ENCODE measurements at regions not wholly inside any gene's neighbourhood (a gene's known extent, or its start where the extent isn't known, plus 50 kb on each side); places are given as distances from the start of the nearest gene placed in this dataset.
"Not testable (repeated sequence)": the region's sequence is repeated elsewhere in the genome, so short reads cannot be mapped to it uniquely, and the experiment has no call there.

GRCh38 chr14:56351861-56352260, 227.7 kb upstream of the TMEM260 start:
- DNase-seq = no peak

DNA sequence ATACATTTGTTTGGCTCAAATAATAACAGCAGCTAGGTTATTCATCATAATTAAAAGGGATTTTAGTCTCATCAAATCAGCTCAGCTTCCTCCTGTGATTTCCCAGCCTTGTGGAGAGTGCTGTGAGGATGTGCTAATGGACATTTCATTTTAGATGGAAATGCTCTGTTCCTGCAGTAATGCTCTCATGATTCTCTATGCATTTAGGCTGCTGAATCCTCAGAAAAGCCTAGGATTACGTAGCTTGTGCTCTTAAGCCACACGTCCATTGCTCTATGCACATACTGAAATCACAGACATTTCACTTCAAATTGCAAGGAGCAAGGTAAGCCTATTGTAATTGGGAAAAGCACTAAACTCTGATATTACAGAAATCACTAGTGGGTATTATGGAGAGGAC, 226.6 kb upstream of the TMEM260 start:
- no peak for DNase-seq

- DNase-seq = no peak
Observed at GRCh38 chr14:56357428-56357827, 222.2 kb upstream of the TMEM260 start.

- no peak for DNase-seq
Observed at GRCh38 chr14:56358275-56358674, 221.3 kb upstream of the TMEM260 start.

DNA sequence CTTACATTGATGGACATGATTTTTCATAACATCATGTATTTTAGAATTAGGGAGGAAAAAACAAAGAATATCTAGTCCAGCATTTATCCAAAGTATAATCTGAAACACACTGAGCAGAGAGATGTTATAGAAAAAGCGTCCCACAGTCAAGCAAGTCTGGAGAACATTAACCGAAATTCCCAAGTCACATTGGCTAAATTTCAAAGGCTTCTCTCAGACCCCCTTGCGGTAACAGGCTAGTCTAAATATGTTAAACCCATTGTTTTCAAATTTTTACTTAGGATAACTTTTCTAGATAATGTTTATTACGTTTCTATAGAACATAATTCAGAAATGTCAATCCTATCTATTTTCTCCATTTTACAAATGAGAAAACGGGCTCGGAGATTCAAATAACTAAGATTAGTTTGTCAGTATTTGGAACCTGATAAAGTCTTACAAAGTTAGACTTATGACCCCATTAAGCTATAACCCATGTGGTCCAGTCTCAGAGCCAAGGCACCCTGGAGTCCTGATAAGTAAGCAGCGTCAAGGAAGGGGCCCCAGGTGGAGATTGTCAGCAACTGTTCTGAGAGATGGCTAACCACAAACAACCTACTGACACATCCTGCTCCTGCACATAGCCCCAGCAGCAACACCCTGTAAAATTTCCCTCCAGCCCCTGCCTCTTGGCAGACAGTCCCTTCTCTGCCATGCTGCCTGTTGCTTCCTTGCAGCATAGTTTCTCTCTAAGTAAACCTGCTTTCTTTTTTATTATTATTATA, 220.6 kb upstream of the TMEM260 start:
- no peak for DNase-seq

GRCh38 chr14:56365663-56366062, 213.9 kb upstream of the TMEM260 start:
- not testable (repeated sequence) for DNase-seq

DNA sequence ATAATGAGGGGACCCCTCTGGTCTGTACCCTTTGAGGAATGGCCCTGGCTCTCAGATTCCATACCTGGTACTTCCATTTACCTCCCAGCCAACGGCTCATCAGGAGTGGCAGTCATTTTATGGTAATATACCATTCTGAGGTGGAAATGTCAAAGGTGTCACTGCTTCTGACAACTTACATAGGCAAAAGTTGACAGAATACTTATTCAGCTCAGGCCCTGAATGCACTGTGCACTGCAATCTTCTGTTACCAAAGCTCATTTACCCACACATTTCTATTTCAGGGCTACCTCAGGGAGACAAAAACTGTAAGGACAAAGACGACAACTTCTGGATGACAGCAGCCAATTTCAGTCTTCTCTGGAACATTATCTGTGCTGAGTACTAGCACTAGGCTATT, 212.2 kb upstream of the TMEM260 start:
- DNase-seq = no peak

GRCh38 chr14:56371737-56372136, 207.9 kb upstream of the TMEM260 start:
- no peak for DNase-seq

DNA sequence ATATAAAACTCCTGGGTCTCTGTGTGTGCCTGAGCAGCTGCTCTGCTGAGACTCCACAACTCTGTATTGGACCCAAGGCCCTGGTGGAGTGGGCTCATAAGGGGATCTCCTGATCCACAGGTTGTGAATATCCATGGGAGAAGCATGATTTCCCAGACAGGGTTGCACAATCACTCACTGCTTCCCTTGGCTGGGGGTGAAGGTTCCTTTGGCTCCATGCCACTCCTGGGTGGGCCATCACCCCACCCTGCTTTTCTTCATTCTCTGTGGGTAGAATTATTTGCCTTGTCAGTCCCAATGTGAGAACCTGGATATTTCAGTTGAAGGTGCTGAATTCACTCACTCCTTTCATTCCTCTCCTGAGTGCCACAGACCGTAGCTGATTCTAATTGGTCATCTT, 205.2 kb upstream of the TMEM260 start:
- DNase-seq = no peak

- DNase-seq = no peak
Observed at GRCh38 chr14:56378046-56378445, 201.6 kb upstream of the TMEM260 start.

DNA sequence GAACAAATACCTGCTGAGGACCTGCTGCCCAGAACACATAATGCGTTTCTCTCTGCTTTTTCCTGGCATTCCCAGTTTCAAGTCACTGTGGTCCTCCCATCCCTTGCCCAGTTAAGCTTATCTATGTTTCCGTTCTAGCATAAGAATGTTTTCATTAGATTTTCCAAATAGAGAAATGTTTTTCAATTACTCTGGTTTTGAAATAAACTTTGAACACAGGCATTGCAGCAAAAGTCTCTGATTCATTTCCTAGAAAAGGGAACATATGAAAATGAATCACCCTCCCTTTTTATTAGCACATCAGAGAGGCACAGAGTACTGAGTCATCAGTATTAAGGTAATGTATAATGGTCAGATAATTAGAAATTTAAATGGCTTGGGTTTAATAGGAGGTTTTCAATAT, 201.1 kb upstream of the TMEM260 start:
- no peak for DNase-seq

DNA sequence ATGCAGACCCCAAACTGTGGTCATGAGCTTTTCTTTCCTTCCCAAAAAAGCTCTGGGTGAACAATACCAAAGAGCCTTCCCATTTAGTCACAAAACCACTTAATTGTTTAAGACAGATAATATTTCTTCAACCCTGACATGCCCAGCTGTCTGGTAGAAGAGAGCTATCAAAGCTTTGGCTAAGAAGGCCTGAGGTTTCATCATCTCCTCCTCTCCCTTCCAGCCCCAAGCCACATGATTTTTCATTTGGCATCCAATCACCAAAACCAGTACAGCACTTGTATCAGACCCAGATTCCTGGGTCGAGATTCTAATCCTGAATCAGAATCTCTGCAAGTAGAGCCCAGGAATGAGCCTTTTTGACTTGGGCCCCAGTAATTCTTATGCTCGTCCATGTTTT, 199.6 kb upstream of the TMEM260 start:
- no peak for DNase-seq

GRCh38 chr14:56386024-56386423, 193.6 kb upstream of the TMEM260 start:
- DNase-seq = no peak

DNA sequence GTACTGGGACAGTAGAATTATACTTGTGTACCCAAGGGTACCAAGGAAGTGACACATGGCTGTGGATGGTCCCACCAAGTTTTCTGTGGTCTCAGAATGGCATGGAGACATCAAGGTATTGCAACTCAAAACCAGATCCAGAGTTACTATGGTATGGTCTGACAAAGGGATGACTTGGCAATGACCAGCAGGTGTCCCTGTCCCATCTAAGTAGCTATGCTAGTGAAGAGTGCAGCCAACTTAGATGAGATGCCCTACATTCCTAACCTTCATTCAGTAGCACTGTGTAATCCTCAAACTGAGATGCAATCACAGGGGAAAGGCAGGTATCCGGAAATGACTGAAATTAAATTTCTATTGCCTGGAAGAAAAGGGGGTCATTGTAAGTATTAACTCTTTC, 188.7 kb upstream of the TMEM260 start:
- DNase-seq = no peak

DNA sequence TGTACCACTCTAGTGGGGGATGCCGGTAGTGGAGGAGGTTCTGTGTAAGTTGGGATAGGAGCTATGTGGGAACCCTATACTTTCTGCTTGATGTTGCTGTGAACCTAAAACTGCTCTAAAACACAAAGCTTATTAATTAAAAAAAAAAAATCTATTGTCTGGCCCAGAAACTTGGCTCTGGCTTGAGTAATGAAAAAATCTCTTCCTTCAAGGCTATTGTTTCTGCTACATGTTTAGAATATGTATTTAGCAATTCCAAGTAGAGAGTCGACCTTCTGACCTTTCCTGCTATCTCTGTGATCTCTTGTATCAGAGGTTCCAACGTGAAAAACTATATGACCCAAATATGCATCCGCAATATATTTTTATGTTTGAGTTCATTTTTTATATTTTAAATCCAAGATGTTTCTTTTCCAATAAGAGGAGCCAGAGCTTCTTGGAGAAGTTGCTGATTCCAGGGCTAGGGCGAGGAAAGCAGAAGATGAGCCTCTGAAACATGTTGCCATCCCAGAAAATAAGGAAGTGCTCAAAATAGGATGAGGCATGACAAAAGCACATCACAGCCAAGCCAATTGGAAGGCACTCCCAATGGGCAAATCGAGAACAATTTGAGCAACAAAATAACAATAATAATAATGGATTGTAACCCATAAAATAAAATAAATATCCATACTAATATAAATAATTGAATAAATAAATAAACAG, 184.6 kb upstream of the TMEM260 start:
- DNase-seq = no peak

DNA sequence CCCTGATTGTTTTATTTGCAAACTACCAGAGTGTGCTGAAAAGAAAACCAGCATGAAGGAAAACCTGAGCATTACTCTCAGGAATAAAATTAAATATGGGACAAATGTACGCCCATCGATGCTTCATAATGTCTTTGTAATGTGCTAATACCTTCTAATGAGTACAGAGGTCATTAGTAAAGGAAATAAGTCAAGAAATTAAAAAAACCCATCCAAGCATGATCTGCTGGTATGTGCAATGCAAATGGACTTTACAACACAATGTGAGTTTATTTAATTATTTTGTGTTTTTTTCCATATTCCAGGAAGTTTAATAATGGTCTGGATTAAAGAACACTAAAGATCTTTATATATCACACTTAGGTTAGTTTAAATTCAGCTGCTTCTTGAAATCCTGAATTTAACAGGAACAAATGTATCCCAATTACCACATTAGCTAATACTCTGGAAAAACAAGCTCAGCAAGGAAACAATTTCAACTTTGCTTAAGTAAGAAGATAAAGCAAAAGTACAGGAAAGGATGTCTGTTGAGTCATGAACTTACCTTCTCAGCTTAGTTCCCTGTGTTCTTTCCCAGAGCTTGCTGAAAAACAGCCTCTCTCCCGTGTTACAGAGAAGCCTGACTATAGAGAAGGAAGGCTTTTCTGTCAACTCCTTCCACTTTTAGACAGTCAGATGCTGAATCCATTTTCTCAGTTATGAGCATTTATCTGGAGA, 179.3 kb upstream of the TMEM260 start:
- no peak for DNase-seq

GRCh38 chr14:56412468-56413434, 166.8 kb upstream of the TMEM260 start:
- DNase-seq = peak; percentile 24

- DNase-seq = no peak
Observed at GRCh38 chr14:56413721-56414120, 165.9 kb upstream of the TMEM260 start.

DNA sequence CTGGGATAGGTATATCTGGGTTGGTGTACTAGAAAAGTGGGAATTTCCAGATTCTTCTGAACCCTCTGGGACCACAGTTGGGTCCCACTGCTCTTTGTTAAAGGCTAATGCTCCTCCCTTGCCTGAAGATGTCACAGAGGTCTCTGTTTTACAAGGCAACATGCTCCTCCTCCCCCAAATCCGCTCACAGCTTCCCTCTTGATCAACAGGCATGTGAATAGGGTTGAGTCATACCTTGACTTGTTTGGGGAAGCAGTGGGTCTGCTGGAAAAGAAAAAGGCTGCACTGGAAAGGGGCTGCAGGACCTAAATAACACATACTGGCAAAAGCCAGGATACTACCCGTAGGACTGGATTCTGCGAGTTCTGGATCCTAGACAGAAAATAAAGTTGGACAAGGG, 165.4 kb upstream of the TMEM260 start:
- DNase-seq = no peak

DNA sequence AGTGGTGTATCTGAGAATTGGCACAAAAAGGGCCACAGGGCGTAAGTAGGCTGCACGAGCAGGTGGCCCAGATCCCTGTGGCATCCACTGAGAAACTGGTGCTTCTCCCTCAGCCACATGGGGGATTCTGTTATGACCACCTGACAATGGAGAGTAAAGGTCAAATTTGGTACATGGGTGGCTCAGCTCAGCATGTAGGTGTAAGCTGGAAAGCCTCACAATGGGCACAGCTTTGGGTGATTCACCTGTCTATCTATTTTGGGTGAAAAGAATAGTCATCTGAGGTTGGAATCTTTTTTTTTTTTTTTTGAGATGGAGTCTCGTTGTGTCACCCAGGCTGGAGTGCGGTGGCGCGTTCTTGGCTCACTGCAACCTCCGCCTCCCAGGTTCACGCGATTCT, 163.4 kb upstream of the TMEM260 start:
- no peak for DNase-seq

- no peak for DNase-seq
Observed at GRCh38 chr14:56417173-56417572, 162.4 kb upstream of the TMEM260 start.

DNA sequence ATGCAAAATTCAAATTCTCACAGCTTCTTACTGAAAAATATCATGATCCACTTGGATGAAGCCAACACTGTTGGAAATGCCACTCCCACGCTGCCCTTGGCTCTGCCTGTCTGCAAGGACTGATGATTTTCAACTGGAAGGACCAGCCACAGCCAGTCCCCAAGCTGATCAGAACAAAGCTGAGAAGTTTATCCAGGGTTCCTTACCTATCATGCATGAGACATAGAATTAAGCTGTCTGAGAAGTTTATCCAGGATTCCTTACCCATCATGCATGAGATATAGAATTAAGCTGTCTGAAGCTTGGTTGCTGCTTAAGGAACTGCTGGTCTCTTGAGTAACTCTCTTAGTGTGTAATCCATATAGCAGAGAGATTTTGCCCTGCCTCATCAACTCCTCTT, 159.8 kb upstream of the TMEM260 start:
- no peak for DNase-seq

DNA sequence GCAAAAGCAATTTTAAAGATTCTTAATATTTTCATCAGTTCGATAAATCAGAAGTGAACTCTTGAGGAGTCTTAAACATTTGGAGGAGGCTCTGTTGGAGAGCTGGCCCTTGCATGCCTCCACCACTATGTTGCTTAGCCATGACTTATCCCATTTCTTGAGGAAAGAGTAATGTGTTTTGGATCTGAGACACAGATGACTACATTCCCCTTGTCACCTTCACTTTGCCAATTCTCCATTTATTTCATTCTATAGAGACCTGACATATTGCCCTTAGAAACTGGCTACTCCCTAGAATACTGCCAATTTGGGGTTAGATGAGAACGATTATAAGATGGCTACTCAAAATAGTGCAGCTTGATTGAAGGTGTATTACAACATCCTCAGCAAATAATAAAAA, 157.4 kb upstream of the TMEM260 start:
- no peak for DNase-seq
